Prostate gland (tissue), 2 donors: ENCODE measurements at regions not wholly inside any gene's neighbourhood (a gene's known extent, or its start where the extent isn't known, plus 50 kb on each side); places are given as distances from the start of the nearest gene placed in this dataset.
"Not testable (repeated sequence)": the region's sequence is repeated elsewhere in the genome, so short reads cannot be mapped to it uniquely, and the experiment has no call there.

Source experiments
- DNase-seq: peaks from one replicate; pipeline ENCODE4 v3.0.0-alpha.2; 2019; ENCODE audit warnings: low spot score
- H3K27ac ChIP-seq, 2 donors: fragments of 200-600 bp; sonication (generic); 2 replicates each; pipeline ENCODE4 v1.5.1; 2017 to 2019
- H3K27me3 ChIP-seq: fragments of 200-600 bp; sonication (generic); replicated peaks from 2 replicates; pipeline ENCODE4 v1.5.1; 2019; ENCODE audit not compliant: insufficient read depth
- H3K36me3 ChIP-seq, 2 donors: fragments of 200-600 bp; sonication (generic); 1 replicate in 1 of 2; 2 replicates in 1 of 2; pipeline versions ENCODE4 v1.5.1 to v1.8.1; 2017 to 2019
- H3K4me1 ChIP-seq: fragments of 200-600 bp; sonication (generic); replicated peaks from 2 replicates; pipeline ENCODE4 v1.5.1; 2019
- H3K4me3 ChIP-seq, 2 donors: fragments of 200-600 bp; sonication (generic); 2 replicates each; pipeline ENCODE4 v1.5.1; 2017 to 2019
- H3K9me3 ChIP-seq: fragments of 200-600 bp; sonication (generic); 2 replicates; pipeline ENCODE4 v1.5.1; 2017
- CTCF ChIP-seq, 4 experiments: fragments of 200-600 bp in 2 of 4; fragments of 450-650 bp in 2 of 4; sonication (generic) in 2 of 4; IDR thresholded peaks; 1 replicate in 3 of 4; 2 replicates in 1 of 4; pipeline ENCODE4 v1.5.1; 2016 to 2019; ENCODE audit warnings: antibody characterized with exemption in 4 of 4, mild to moderate bottlenecking in 2 of 4, moderate library complexity in 2 of 4
- POLR2A ChIP-seq: fragments of 450-650 bp; IDR thresholded peaks from one replicate; pipeline ENCODE4 v1.6.1; 2016; ENCODE audit warnings: antibody characterized with exemption, mild to moderate bottlenecking
- POLR2AphosphoS5 ChIP-seq: sonication (generic); formaldehyde crosslinking; IDR thresholded peaks from one replicate; pipeline ENCODE4 v1.6.1; 2017; ENCODE audit warnings: antibody characterized with exemption
- WGBS: methylation state at CpG from one replicate; pipeline ENCODE4 v1.1.5; 2018; 5-methylcytosine and 5-hydroxymethylcytosine counted together
- intact Hi-C: fragments of 100-400 bp; cut with DNase I; formaldehyde crosslinking; loops from one replicate; pipeline ENCODE4 v1.14.2; 2022

- Histone ChIP-seq H3K4me1 (no peaks in the 10 kb centered on the region), H3K27me3 (no peaks in the 10 kb centered on the region), H3K4me3 (no peak overlapping the region), H3K36me3 (no peaks in the 10 kb centered on the region), H3K9me3 (no peaks in the 10 kb centered on the region), H3K27ac (no peak overlapping the region)
- TF ChIP-seq POLR2A, result no peak
- TF ChIP-seq CTCF (IDR thresholded peaks at IDR 0.05), result no peak
- no peak for TF ChIP-seq POLR2AphosphoS5
- intact Hi-C loops, result no loop called here
- no peak for DNase-seq
- WGBS, result 95% methylated on average over 1 of the region's 1 CpG
Measured at GRCh38 chr5:82636591-82636990, 358.4 kb upstream of the RPS23 start.

- no peak for DNase-seq
- TF ChIP-seq POLR2AphosphoS5, result no peak
- no peak for TF ChIP-seq POLR2A
- no peak for TF ChIP-seq CTCF (IDR thresholded peaks at IDR 0.05)
- Histone ChIP-seq H3K9me3 (no peaks in the 10 kb centered on the region), H3K36me3 (no peaks in the 10 kb centered on the region), H3K4me1 (no peaks in the 10 kb centered on the region), H3K4me3 (no peak overlapping the region), H3K27ac (no peak overlapping the region), H3K27me3 (no peaks in the 10 kb centered on the region)
- intact Hi-C loops, result no loop called here
- WGBS, result 53% methylated on average over 4 of the region's 4 CpGs
Measured at GRCh38 chr5:82635561-82636288, 357.6 kb upstream of the RPS23 start.

- intact Hi-C loops, result no loop called here
- no peaks in the 10 kb centered on the region for H3K27me3 ChIP-seq
- 50% methylated on average over 1 of the region's 1 CpG for WGBS
- TF ChIP-seq CTCF (IDR thresholded peaks at IDR 0.05) (no peak), POLR2AphosphoS5 (no peak), POLR2A (no peak)
- H3K4me1 ChIP-seq, result no peaks in the 10 kb centered on the region
- H3K27ac ChIP-seq, result no peak overlapping the region
- no peak for DNase-seq
- H3K4me3 ChIP-seq, result no peak overlapping the region
- no peaks in the 10 kb centered on the region for H3K36me3 ChIP-seq
- no peaks in the 10 kb centered on the region for H3K9me3 ChIP-seq
Measured at GRCh38 chr5:82628364-82628910, 350.3 kb upstream of the RPS23 start.

GRCh38 chr5:82626905-82627591, 348.9 kb upstream of the RPS23 start:
- 92% methylated on average over 4 of the region's 4 CpGs for WGBS
- H3K36me3 ChIP-seq, H3K9me3 ChIP-seq, H3K4me1 ChIP-seq, H3K27ac ChIP-seq, DNase-seq, H3K4me3 ChIP-seq, intact Hi-C loops, H3K27me3 ChIP-seq: not testable (repeated sequence)

GRCh38 chr5:82626012-82626411, 347.9 kb upstream of the RPS23 start:
- H3K9me3 ChIP-seq, DNase-seq, H3K4me1 ChIP-seq, H3K27ac ChIP-seq, intact Hi-C loops, H3K27me3 ChIP-seq, H3K4me3 ChIP-seq, H3K36me3 ChIP-seq: not testable (repeated sequence)
- 93% methylated on average over 1 of the region's 1 CpG for WGBS

- 84% methylated on average over 1 of the region's 1 CpG for WGBS
- H3K9me3 ChIP-seq, result no peaks in the 10 kb centered on the region
- H3K36me3 ChIP-seq, result no peaks in the 10 kb centered on the region
- H3K27ac ChIP-seq, result no peak overlapping the region
- TF ChIP-seq POLR2AphosphoS5 (no peak), POLR2A (no peak), CTCF (IDR thresholded peaks at IDR 0.05) (no peak)
- H3K27me3 ChIP-seq, result no peaks in the 10 kb centered on the region
- no peaks in the 10 kb centered on the region for H3K4me1 ChIP-seq
- intact Hi-C loops, result no loop called here
- DNase-seq, result no peak
- no peak overlapping the region for H3K4me3 ChIP-seq
Measured at GRCh38 chr5:82624062-82624461, 345.9 kb upstream of the RPS23 start.
